ENCODE measurements at regions not wholly inside any gene's neighbourhood (a gene's known extent, or its start where the extent isn't known, plus 50 kb on each side); places are given as distances from the start of the nearest gene placed in this dataset.

DNA sequence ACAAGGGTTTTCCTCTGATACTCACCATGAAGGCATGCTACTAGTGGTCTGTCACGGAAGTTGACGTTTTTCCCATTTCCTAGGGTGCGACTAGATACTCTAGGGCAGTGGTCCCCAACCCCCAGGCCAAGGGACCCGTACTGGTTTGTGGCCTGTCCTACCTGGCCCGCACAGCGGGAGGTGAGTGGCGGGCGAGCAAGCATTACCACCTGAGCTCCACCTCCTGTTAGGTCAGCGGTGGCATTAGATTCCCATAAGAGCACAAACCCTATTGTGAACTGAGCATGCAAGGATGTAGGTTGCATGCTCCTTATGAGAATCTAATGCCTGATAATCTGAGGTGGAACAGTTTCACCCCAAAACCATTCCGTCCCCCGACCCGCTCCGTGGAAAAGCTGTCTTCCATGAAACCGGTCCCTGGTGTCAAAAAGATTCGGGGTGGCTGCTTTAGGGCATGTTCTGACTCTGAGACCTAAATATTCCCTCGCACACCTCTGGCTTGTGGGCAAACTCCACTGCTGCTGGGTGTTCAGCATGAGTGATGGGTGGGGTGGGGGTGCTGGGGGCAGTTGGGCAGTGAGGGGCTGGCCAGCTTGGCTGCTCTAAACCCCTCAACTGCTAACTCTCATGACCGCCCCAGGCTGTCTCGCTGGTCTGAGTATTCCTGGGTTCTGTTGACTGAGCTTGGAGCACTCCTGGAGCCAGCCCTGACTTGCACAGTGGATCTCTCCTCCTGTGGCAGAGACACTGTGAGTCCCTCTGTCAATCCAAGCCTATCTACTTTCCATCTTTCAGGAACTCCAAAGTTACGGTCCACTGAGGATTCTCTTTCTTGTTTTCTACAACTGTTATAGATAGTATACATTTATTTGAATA lies 78.3 kb upstream of the NEK6 start:
- no peak for DNase-seq (ENCODE audit: low spot score)

DNA sequence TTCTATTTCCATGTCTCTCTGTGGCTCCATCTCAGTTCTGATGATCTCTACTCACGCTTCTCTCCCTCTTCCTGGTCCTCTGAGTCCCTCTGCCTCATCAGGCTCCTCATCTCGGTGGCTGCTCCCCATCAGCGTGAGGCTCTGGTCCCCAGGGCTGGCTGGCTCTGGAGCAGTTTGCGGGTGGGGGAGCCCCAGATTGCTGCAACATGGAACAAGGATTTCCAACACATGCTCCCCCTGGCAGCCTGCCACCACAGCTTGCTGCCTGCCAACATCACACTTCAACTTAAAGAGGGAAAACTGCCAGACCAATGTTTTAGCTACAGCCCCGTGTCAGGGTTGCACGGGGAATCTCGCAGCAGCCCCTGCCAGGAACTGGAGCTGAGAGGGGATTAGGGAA lies 77.2 kb upstream of the NEK6 start:
- DNase-seq (ENCODE audit: low spot score), result peak; percentile 24

DNA sequence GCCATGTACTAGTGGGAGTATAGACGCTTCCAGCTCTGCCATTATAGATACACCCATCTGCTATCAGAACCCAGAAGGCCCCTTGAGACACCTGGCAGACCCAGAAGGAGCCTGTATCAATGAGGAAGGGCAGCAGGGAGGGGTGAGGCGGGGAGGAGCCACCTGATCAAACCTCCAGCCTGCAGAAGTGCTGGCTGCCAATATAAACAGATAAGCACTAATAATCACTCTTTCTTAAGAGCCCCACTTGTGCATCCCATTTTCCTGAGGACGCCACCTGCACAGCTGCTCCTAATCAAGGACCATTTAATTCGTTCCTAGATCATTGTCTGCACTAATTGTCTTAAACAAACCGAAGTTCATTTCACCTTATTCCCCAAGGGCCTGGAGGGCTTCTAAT lies 75.0 kb upstream of the NEK6 start:
- DNase-seq (ENCODE audit: low spot score), result no peak

DNA sequence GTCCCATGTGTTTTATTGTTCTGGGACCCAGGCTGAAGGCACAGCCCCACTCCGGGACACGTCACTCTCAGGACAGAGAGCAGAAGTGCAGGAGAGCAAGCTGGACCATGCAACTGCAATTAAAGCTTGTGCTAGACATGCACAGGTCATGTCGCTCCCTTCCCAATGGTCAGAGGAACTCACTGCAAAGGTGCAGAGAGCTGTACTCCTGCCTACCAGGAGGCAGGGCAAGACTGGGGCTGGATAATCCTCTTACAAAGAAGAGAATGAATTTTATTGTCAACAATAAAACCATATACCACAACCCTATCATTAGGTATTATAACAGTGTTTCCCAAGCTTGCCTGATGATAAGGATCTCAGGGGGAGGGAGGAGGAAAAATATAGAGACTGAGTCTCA lies 74.0 kb upstream of the NEK6 start:
- no peak for DNase-seq (ENCODE audit: low spot score)

DNA sequence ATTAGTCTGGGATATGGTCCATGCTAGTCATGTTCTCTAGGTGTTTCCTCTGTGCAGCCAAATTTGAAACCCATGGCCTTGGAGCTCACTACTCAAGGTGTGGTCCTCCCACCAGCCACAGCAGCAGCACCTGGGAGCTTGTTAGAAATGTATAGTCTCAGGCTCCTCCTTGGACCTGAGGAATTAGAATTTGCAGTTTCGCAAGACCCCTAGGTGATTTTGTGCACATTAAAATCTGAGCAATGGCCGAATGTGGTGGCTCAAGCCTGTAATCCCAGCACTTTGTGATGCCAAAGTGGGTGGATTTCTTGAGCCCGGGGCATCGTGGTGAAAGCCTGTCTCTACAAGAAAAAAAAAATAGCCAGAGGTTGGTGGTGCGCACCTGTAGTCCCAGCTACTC lies 72.3 kb upstream of the NEK6 start:
- no peak for DNase-seq (ENCODE audit: low spot score)

DNA sequence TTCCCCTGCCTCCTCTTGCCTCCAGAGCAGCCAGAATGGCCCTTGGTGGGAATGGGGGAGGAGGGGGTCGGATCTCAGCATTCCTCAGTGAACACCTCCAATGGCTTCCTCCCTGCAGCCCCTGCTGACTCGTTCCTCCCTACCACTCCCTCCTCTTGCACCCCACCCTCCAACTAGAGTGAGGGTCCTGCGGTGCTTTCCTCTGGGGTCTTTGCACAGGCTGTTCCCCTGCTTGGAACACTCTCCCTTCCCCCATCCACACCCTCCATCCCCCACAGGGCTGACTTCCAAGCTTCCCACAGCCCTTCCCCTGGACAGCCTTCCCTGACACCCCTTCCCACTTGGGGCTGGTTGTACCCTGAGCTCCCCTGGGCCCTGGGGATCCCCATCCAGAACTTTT lies 70.4 kb upstream of the NEK6 start:
- no peak for DNase-seq (ENCODE audit: low spot score)

DNA sequence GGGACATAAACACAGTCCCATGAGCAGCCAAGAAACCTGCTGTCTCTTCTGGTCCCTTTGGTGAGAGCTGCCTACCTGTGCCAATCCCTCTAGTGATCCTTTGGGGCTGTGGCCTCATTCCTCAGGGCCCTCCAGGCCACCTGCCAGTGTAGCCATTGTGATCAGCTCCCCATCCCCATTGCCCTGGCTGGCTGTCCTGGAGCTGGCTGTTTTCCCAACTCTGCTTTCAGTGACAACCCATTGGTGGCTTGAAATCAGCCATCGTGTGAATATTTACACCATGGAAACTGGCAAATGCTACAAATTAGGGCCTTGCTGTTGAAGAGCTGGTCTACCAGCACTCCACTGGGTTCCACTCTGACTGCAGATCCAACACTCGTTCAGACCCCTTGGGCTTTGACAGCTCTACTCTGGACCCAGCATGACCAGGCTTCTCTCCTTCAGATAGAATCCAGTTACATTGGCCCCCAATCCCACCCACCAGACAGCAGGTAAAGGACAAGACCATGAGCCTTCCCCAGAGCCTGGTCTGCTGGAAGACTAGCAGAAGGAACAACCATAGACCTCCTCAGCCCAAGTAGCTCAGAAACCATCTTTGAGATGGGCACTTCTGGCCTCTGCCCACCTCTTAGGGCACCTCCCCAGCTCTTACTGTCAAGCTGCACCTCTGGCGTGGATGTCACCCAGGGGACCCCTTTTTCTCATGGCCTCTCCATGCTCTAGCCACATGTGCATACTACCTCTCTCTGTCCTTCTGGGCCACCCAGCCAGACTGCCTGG lies 69.2 kb upstream of the NEK6 start:
- DNase-seq (ENCODE audit: low spot score), result peak; percentile 27

DNA sequence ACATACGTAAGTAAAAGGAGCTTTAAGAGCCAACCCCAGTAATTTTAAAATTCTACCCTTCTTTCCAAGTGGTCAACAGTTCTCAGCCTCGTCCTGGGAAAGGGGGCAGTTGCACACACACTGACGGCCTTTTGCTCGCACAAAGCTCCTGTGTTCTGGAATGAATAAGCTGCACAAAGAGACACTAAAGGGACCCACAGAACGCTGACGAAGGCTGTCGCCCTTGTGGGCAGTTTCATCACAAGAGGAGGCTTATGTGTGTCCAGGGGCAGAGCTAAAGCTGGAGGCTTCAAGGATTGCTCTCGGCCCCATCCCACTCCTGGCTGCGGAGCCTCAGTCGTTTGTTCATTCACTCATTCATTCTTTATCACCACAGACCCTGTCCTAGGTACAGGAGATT lies 67.0 kb upstream of the NEK6 start:
- peak; percentile 94 for DNase-seq (ENCODE audit: low spot score)

DNA sequence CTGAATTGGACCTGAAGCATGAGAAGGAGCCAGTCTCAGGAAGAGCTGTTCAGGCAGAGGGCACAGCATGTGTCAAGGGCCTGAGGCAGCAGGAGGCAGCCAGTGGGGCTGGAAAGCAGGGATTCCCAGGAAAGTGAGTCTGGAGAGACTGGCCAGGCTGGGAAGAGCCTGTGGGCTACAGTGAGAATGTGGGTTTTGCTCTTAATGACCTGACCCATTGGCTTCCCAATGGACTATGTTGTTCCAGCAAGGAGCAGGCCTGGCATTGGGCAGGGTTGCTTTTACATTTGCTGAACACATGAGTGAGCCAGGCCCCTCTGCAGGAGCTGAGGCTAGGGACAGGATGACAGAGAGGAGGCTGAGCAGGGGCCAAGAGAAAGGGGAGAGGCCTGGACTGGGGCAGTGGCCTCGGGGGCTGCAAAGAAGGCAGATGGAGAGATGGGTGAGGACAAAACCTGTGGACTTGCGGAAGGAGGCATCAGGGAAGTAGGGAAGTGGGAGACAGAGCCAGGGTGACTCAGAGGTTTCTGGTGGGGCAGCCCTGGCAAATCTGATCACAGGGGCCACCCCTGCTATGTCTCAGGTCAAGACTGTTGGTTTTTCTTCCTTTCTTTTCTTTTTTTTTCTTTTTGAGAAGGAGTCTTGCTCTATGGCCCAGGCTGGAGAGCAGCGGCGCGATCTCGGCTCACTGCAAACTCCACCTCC lies 65.9 kb upstream of the NEK6 start:
- DNase-seq (ENCODE audit: low spot score), result no peak

DNA sequence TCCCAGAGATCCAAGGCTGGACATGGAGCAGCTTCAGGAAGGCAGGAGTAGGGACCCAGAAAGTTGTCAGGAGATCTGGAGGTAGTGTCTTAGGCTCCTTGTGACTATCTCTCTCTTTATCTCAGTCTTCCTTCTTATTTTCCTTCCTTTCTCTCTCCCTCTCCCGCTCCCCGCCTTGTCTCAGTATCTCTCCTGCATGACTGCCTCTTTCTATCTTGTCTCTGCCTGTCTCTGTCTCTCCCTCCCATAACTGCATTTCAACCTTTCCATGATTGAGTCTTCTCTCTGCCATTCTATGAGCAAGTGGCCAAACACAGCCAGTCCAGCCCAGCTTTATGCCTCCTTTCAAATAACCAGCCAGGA lies 61.0 kb upstream of the NEK6 start:
- no peak for DNase-seq (ENCODE audit: low spot score)

DNA sequence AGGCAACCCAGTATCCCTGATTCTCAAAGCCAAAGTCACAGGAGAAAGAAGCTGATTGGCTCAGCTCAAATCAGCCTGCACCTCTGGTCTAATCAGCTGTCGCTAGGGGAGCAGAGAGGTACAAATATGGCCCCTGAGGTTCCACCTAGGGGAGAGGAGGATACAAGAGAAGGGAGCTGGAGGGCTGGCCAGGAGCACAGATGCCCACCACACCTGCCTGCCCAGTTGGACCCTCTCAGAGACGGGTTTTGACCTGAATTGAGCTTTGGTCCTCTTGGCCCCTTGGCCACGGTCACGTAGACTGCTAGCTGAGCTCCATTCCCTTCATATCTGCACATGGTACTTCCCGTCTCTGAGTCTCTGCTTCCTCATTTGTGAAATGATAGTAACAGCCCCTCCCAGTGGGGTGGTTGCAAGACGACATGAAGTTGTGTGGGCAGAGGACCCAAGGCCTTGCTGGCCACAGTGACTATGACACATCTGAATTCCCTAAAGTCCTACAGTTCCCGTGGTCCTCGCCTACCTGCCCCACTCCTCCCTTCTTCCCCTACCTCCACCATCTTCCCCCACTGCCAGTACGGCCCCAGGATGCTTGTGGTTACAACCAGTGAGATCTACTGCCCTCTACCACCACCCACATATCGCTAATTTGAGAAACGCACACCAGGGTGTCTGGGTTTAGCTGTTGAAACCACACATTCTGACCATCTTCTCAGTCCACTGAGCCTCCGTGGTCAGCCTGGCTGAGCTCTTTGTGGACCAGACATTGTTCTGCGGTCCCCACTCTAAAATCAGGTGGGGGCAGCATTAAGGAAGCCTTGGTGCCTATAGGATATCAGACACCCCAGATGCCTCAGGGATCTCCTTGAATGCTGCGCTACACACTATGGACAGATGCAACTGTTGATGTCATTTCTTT lies 60.3 kb upstream of the NEK6 start:
- DNase-seq (ENCODE audit: low spot score), result no peak

DNA sequence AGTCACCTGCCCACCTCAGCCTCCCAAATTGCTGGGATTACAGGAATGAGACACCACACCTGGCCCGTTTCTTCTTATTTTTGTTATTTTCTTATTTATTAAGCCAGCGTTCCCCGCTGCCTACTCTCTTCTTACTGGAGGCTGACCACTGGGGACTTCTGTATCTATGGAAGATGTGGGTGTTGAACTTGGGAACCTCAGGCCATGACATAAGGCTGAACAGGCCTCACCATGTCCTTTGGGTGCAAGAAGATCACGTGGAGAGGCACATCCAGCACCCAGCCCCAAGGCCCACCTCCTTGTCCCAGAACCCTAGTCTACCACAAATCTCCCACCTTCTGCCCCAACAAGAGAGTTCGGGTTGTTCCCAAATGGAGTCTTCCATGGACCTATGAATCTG lies 59.4 kb upstream of the NEK6 start:
- no peak for DNase-seq (ENCODE audit: low spot score)

DNA sequence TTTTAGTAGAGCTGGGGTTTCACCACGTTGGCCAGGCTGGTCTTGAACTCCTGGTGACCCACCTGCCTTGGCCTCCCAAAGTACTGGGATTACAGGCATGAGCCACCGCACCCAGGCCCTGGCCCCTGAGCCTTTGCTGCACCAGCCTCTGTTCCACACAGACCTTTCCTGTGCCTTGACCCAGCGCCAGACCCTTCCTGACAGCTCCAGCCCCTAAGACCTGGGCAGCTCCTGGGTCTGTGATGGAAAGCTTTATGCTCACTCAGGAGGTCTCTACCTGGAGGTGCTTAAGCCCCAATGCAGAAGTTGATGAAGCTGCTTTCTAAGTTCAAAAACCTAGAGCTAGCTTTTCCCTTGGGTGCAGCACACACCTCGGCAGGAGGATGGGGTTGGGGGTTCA lies 58.8 kb upstream of the NEK6 start:
- DNase-seq (ENCODE audit: low spot score), result no peak

DNA sequence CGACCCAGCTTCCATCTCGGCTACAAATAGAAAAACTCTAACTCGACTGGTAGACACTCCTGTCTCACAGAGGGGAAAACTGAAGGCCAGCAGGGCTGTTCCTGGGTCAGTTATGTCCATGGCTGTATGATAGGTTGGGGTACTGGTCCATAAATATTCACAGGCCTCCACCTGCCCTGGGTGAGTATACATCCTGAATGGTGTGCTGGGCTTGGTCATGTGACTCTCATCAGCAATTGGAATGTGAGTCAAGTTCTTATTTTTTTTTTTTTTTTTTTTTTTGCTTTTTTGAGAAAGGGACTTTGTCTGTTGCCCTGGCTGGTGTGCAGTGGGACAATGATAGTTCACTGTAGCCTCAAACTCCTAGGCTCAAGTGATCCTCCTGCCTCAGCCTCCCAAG lies 58.3 kb upstream of the NEK6 start:
- DNase-seq (ENCODE audit: low spot score), result no peak

DNA sequence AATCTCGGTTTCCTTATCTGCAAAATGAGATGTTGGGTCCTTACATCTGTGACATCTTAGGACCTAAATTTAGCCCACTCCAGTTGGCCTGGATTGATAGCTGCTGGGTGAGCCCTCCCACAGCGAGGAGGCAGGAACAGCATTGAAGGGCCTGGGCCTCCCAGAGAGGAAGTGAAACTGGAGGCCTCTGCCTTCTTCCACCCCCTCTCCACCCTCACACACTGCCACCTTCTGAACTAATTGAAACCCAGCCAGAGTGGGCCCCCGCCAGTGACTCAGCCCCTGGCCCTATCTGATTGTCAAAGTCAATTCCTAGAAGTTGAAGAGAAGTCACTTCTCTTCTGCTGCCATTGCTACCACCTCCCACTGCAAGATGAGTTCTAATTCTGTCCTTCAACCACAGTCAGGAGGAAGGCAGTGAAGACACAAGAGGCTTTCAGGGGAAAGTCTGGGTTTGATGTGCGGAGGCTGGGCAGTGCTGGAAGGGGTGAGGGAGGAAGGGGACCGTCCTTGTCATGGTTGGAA lies 55.2 kb upstream of the NEK6 start:
- DNase-seq (ENCODE audit: low spot score), result no peak

DNA sequence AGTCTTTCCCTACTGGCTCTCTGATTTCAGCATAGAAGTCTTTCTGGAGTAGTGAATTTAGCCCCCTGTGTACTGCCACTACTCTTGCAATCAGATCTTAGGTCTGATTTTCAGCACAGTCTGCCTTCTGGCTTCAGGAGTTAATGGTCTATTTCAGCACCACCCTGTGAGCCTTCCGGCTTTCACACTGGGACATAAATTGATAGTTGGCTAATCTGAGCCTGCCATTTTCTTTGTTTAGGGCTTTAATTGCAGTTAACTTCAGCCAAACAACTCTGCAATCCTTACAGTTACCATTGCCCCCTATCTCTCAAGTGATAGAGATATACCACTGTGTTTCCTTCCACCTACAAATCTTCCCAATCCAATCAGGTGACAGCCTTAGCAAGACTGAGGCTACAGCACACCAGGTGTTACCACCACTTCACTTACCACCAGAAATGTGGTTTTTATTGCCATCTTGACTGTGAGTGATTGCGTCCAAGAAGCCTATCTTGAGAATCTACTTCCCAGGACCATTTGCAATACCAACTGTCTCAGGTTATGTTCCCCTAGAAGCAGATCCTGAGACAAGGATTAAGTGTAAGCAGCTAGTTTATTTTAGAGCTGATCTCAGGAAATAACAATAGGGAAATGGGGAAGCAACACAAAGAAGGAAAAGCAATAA lies 51.9 kb upstream of the NEK6 start:
- no peak for DNase-seq (ENCODE audit: low spot score)

DNA sequence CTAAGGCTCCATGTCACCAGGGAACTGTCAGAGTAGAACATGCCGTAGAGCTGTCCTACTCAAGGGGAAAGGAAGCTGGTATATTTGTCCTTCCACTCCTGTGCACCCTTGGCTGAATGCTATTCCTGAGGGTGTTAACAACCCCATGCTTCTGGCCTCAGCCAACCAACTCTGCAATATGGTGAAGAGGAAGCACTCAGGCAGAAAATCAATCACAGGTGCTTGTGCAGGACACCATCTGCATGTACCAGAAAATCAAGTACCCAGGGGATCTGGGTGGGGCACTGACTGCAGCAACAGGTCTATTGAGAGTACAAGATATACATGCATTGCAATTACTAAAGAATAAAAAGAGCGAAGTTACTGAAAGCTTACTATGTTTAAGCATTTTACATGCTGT lies 51.4 kb upstream of the NEK6 start:
- DNase-seq (ENCODE audit: low spot score), result no peak
